Inferior parietal cortex (tissue), 1 donor: ENCODE measurements at regions not wholly inside any gene's neighbourhood (a gene's known extent, or its start where the extent isn't known, plus 50 kb on each side); places are given as distances from the start of the nearest gene placed in this dataset.

Source experiments
- DNase-seq: peaks from one replicate; pipeline ENCODE4 v3.0.0-alpha.2; 2016; ENCODE audit errors: extremely low spot score

DNA sequence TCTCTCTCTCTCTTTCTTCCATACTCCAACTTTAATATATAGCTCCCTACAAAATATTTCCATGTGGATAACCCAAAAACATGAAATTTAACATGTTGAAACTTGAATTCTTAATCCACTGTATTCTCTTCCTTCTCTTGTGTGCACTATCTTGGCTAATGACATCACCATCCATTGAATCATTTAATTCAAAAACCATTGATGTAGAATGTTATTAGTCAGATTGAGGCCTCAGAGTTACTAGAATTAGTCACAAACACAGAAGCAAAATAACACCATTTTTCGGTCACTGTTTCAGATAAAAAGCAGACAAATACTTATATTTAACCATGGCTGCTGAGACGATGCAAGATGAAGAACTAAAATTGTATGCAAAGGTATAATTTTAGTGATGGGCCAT is 256.9 kb upstream of the LRRC3B start:
- no peak for DNase-seq

DNA sequence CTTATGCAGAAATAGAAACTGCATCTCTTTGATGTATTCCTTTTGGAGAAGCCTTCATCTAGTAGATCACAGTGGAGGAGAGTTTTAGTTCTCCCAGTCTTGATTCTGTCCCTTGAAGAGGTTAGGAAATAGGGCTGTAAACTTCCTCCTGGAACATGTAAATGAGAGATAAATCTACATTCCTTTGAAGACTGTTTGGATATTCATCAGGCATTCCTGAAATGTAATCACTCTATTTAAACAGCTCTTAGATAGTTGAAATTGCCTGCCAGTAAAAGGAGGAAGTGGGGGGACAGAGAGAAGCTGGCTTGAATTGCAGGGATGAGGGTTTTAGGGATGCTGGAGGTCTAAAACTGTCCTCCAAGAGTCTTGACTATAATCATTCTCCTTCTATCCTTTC is 254.3 kb upstream of the LRRC3B start:
- DNase-seq = no peak

GRCh38 chr3:26369133-26369532 is 253.4 kb upstream of the LRRC3B start:
- no peak for DNase-seq

GRCh38 chr3:26375843-26376530 is 246.6 kb upstream of the LRRC3B start:
- no peak for DNase-seq

GRCh38 chr3:26381411-26381810 is 241.2 kb upstream of the LRRC3B start:
- DNase-seq = no peak

- no peak for DNase-seq
Observed at GRCh38 chr3:26406636-26407035, 215.9 kb upstream of the LRRC3B start.

DNA sequence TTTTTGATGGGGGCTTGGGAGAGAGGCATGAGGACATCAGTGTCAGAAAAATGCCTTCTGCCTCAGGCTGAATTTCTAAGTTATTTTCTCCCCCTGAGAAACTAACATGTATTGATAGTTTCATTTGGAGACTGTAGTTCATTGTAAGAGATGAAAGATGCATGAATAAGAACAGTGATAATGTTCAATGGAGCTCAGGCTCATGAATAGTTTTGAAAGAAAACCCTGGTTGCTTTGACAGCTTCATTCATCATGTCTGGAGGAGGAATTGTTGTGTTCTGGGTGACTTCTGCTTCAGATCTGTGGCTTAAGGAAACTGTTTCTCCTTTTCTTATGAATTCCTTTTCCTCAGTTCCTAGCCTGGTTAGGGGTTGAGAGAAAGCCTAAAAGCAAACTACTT is 204.0 kb upstream of the LRRC3B start:
- DNase-seq = no peak

DNA sequence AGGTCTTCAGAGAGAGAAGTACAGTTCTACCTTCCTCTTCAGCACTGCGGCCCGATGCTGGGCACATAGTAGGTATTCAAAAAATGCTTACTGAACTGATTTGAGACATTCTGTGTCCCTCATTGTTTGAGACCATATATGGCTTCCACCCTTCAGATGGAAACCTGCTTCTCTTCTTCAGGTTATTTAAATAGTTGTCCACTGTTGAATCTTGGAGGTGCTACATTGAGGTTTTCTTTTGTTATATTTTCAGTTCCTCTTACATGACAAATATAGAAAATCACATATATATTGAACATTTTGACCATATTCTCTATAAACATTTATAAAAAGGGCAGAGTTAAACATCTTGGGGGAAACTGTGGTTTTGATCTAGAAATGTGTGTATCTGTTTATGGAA is 200.2 kb upstream of the LRRC3B start:
- DNase-seq = no peak

GRCh38 chr3:26425076-26425475 is 197.5 kb upstream of the LRRC3B start:
- no peak for DNase-seq

GRCh38 chr3:26428992-26429391 is 193.6 kb upstream of the LRRC3B start:
- DNase-seq = no peak

GRCh38 chr3:26437678-26438077 is 184.9 kb upstream of the LRRC3B start:
- DNase-seq = no peak

GRCh38 chr3:26438325-26438940 is 184.1 kb upstream of the LRRC3B start:
- DNase-seq = no peak

- DNase-seq = no peak
Observed at GRCh38 chr3:26438981-26439884, 183.3 kb upstream of the LRRC3B start.

DNA sequence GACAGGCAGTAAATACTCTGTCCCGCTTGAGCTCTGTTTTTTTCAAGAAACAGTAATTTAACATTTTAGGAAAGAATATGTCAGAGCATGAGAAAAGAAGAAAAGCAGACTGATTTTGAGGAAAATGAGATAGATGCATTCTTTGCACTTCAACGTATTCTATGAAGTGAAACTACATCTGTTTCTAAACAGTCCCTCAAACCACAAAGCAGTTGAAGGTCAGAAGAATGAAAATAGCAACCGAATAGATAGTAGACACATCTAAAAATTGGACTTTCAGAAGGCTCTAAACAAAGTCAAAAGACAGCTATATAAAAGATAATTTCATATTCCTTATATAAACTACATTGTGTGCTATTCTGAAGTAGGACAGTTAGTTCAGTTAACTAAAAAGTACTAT is 172.6 kb upstream of the LRRC3B start:
- DNase-seq = no peak

DNA sequence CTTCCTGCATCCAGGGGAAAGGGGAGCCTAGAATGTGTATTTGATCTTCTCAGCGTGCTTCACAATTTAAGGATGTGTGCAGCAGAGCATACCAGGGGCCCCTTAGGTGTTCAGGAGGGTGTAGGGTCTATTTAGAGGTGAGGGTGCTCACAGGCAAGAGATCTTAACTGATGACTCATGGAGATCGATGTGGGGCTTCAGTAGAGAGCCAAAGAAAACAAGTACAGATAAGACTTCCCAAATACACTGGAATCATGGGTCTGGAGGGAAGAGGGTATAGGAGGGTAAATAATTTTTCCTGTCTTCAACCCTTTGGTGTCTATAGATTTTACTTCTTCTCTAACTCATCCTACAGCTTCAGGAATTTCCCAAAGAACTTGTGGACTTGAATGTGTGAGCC is 170.2 kb upstream of the LRRC3B start:
- no peak for DNase-seq

GRCh38 chr3:26460985-26461384 is 161.6 kb upstream of the LRRC3B start:
- no peak for DNase-seq

DNA sequence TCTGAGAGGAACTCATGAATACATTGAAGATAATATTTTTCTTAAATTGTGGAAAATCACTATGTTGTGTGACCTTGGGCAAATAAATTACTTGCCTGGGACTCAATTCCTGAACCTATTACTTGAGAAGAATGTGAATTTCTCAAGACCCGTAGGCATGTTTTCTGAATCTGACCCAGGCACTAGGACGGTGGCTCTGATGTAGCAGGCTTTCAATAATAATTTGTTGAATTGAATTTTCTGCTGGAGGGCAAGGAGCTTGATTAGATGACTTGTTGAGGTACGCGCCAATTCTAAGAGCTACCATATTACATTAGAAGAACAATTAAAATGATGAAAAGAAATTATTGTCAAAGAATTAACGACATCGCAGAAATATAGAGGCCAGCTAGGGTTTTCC is 150.2 kb upstream of the LRRC3B start:
- DNase-seq = no peak

DNA sequence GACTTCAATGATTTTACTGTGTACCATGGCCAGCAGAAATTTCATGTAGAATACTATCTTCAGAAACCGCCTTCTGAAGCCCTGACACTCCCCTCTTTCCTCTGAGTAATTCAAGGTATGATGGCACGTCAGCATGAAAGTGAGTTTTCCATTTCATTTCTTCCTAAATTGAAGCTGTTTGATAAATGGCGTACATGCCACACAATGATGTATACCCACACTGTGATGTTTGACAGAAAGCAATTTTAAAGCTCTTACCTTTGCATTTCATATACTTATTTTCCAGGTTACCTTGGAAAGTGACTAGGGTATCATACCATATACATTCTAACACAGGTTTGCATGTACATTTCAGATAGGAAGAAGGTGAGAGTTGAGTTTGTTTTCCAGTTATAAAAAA is 147.9 kb upstream of the LRRC3B start:
- DNase-seq = no peak

- DNase-seq = no peak
Observed at GRCh38 chr3:26480377-26480776, 142.2 kb upstream of the LRRC3B start.

GRCh38 chr3:26484140-26484539 is 138.4 kb upstream of the LRRC3B start:
- no peak for DNase-seq

- no peak for DNase-seq
Observed at GRCh38 chr3:26498271-26498670, 124.3 kb upstream of the LRRC3B start.

DNA sequence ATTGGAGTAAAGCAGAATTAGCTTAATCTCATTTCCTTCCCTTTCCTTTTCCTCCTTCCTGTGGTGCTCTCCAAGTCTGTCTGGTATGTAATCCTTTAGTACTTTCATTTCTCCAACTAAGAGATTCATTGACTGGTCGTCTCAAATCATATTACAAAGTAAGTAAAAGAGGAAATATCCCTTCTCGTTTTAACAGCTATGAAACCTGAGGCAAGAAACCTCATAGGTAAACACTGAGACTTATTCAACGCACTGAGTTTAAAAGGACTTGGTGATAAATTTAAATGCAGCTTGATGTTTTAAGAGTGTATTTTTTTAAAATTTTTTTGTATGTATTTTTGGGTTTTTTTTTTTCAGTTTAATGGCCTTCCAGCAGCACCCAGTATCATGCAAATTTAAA is 117.2 kb upstream of the LRRC3B start:
- DNase-seq = no peak
